SH-SY5Y (cell line): ENCODE measurements at regions not wholly inside any gene's neighbourhood (a gene's known extent, or its start where the extent isn't known, plus 50 kb on each side); places are given as distances from the start of the nearest gene placed in this dataset.

Source experiments
- GATA2 ChIP-seq: IDR thresholded peaks from 2 replicates; pipeline ENCODE4 v1.6.1; 2011; ENCODE audit warnings: mild to moderate bottlenecking, low read depth, low read length
- GATA3 ChIP-seq: IDR thresholded peaks from 2 replicates; pipeline ENCODE4 v1.6.1; 2011; ENCODE audit warnings: low read depth, mild to moderate bottlenecking, low read length, moderate library complexity

GRCh38 chr10:60728056-60728455 lies 50.2 kb upstream of the CDK1 start:
- TF ChIP-seq GATA3 = no peak
- TF ChIP-seq GATA2 = no peak

- no peak for TF ChIP-seq GATA2
- TF ChIP-seq GATA3 = no peak
Observed at GRCh38 chr10:60726257-60726656, 52.0 kb upstream of the CDK1 start.

GRCh38 chr10:60722623-60723022 lies 55.7 kb upstream of the CDK1 start:
- TF ChIP-seq GATA2 (no peak), GATA3 (no peak)

- no peak for TF ChIP-seq GATA3
- TF ChIP-seq GATA2 = no peak
Observed at GRCh38 chr10:60719721-60720120, 58.6 kb upstream of the CDK1 start.

GRCh38 chr10:60718886-60719285 lies 59.4 kb upstream of the CDK1 start:
- TF ChIP-seq GATA3 (no peak), GATA2 (no peak)

GRCh38 chr10:60717852-60718251 lies 60.4 kb upstream of the CDK1 start:
- no peak for TF ChIP-seq GATA3
- TF ChIP-seq GATA2 = no peak

GRCh38 chr10:60714233-60714632 lies 64.0 kb upstream of the CDK1 start:
- no peak for TF ChIP-seq GATA2
- no peak for TF ChIP-seq GATA3

- no peak for TF ChIP-seq GATA3
- TF ChIP-seq GATA2 = no peak
Observed at GRCh38 chr10:60711496-60711895, 66.8 kb upstream of the CDK1 start.

- TF ChIP-seq GATA2 = no peak
- no peak for TF ChIP-seq GATA3
Observed at GRCh38 chr10:60710041-60710440, 68.2 kb upstream of the CDK1 start.

- TF ChIP-seq GATA2 (no peak), GATA3 (no peak)
Observed at GRCh38 chr10:60708666-60709065, 69.6 kb upstream of the CDK1 start.

GRCh38 chr10:60707841-60708240 lies 70.4 kb upstream of the CDK1 start:
- TF ChIP-seq GATA2 (no peak), GATA3 (no peak)

GRCh38 chr10:60706146-60706545 lies 72.1 kb upstream of the CDK1 start:
- TF ChIP-seq GATA2 = no peak
- TF ChIP-seq GATA3 = no peak

- no peak for TF ChIP-seq GATA2
- TF ChIP-seq GATA3 = no peak
Observed at GRCh38 chr10:60705376-60705775, 72.9 kb upstream of the CDK1 start.

- TF ChIP-seq GATA2 (no peak), GATA3 (no peak)
Observed at GRCh38 chr10:60704471-60704870, 73.8 kb upstream of the CDK1 start.

GRCh38 chr10:60703266-60704041 lies 74.8 kb upstream of the CDK1 start:
- TF ChIP-seq GATA3 (no peak), GATA2 (no peak)

- TF ChIP-seq GATA3 (no peak), GATA2 (no peak)
Observed at GRCh38 chr10:60687679-60688078, 90.6 kb upstream of the CDK1 start.

- no peak for TF ChIP-seq GATA3
- TF ChIP-seq GATA2 = no peak
Observed at GRCh38 chr10:60684091-60684490, 94.2 kb upstream of the CDK1 start.
